Trophoblast cell (in vitro differentiated cells and primary cell): ENCODE measurements at regions not wholly inside any gene's neighbourhood (a gene's known extent, or its start where the extent isn't known, plus 50 kb on each side); places are given as distances from the start of the nearest gene placed in this dataset.

Experiments used
- DNase-seq, 2 donors: peaks; one replicate each; pipeline ENCODE4 v3.0.0-alpha.2; 2016
- H2AFZ ChIP-seq: 2 replicates; pipeline ENCODE4 v1.6.1; 2013; ENCODE audit warnings: low read length, moderate library complexity, mild to moderate bottlenecking; ENCODE audit not compliant: insufficient read depth, poor library complexity
- H2AK5ac ChIP-seq: 2 replicates; pipeline ENCODE4 v1.6.1; 2013; ENCODE audit warnings: mild to moderate bottlenecking, low read length
- H2BK120ac ChIP-seq: 2 replicates; pipeline ENCODE4 v1.6.1; 2013; ENCODE audit warnings: low read length, mild to moderate bottlenecking, moderate library complexity; ENCODE audit not compliant: insufficient read depth, poor library complexity
- H2BK12ac ChIP-seq: 2 replicates; pipeline ENCODE4 v1.6.1; 2013; ENCODE audit warnings: mild to moderate bottlenecking, low read length, moderate library complexity
- H2BK5ac ChIP-seq: 2 replicates; pipeline ENCODE4 v1.6.1; 2013; ENCODE audit warnings: low read length, low read depth, moderate library complexity, mild to moderate bottlenecking; ENCODE audit not compliant: poor library complexity
- H3K14ac ChIP-seq: 2 replicates; pipeline ENCODE4 v1.6.1; 2013; ENCODE audit warnings: mild to moderate bottlenecking, low read length
- H3K18ac ChIP-seq: 2 replicates; pipeline ENCODE4 v1.6.1; 2013; ENCODE audit warnings: mild to moderate bottlenecking, low read length
- H3K23ac ChIP-seq: 2 replicates; pipeline ENCODE4 v1.6.1; 2013; ENCODE audit warnings: low read length
- H3K27ac ChIP-seq: 2 replicates; pipeline ENCODE4 v1.5.1; 2013; ENCODE audit warnings: low read depth, mild to moderate bottlenecking, inconsistent platforms, low read length, moderate library complexity
- H3K27me3 ChIP-seq: 2 replicates; pipeline ENCODE4 v1.6.1; 2013; ENCODE audit warnings: inconsistent platforms, mild to moderate bottlenecking, low read length, moderate library complexity; ENCODE audit not compliant: insufficient read depth
- H3K36me3 ChIP-seq, 2 experiments: 1 replicate in 1 of 2; 2 replicates in 1 of 2; pipeline ENCODE4 v1.6.1; 2013; ENCODE audit warnings: low read length in 2 of 2, mild to moderate bottlenecking in 2 of 2, moderate library complexity in 1 of 2; ENCODE audit not compliant: insufficient read depth in 2 of 2, control insufficient read depth in 1 of 2
- H3K4ac ChIP-seq: 2 replicates; pipeline ENCODE4 v1.6.1; 2013; ENCODE audit warnings: low read depth, mild to moderate bottlenecking, low read length, moderate library complexity
- H3K4me1 ChIP-seq, 2 experiments: 1 replicate in 1 of 2; 2 replicates in 1 of 2; pipeline ENCODE4 v1.6.1; 2013; ENCODE audit warnings: low read length in 2 of 2, mild to moderate bottlenecking in 2 of 2, moderate library complexity in 1 of 2; ENCODE audit not compliant: insufficient read depth in 2 of 2, control insufficient read depth in 1 of 2
- H3K4me2 ChIP-seq: 2 replicates; pipeline ENCODE4 v1.6.1; 2013; ENCODE audit warnings: inconsistent platforms, mild to moderate bottlenecking, low read length, moderate library complexity
- H3K4me3 ChIP-seq: 2 replicates; pipeline ENCODE4 v1.5.1; 2013; ENCODE audit warnings: mild to moderate bottlenecking, low read depth, low read length, inconsistent platforms
- H3K79me1 ChIP-seq: one replicate; pipeline ENCODE4 v1.6.1; 2013; ENCODE audit warnings: low read length
- H3K79me2 ChIP-seq: 2 replicates; pipeline ENCODE4 v1.6.1; 2013; ENCODE audit warnings: low read length, mild to moderate bottlenecking; ENCODE audit not compliant: control insufficient read depth, insufficient read depth, poor library complexity
- H3K9ac ChIP-seq: 2 replicates; pipeline ENCODE4 v1.6.1; 2013; ENCODE audit warnings: mild to moderate bottlenecking, low read length
- H3K9me3 ChIP-seq: 2 replicates; pipeline ENCODE4 v1.6.1; 2013; ENCODE audit warnings: low read depth, mild to moderate bottlenecking, control low read depth, inconsistent platforms, low read length; ENCODE audit not compliant: insufficient read depth
- H4K12ac ChIP-seq: 2 replicates; pipeline ENCODE4 v1.6.1; 2013; ENCODE audit warnings: low read depth, mild to moderate bottlenecking, low read length, moderate library complexity
- H4K8ac ChIP-seq: 2 replicates; pipeline ENCODE4 v1.6.1; 2013; ENCODE audit warnings: low read depth, mild to moderate bottlenecking, low read length, moderate library complexity
- H4K91ac ChIP-seq: one replicate; pipeline ENCODE4 v1.6.1; 2013; ENCODE audit warnings: low read depth, mild to moderate bottlenecking, low read length, moderate library complexity
- whole genome bisulfite sequencing: extraction: QIAGEN DNeasy Blood & Tissue Kit; methylation state at CpG from one replicate; pipeline ENCODE4 v1.1.7; 2013; ENCODE audit warnings: missing lambda C conversion rate; ENCODE audit not compliant: insufficient read length, insufficient coverage; ENCODE audit errors: extremely low coverage; 5-methylcytosine and 5-hydroxymethylcytosine counted together

GRCh38 chr2:205857520-205858237 is 175.4 kb downstream of the NRP2 start:
- no peak overlapping the region for H3K4me2 ChIP-seq
- no peak overlapping the region for H4K91ac ChIP-seq
- H3K9ac ChIP-seq, result no peak overlapping the region
- H3K14ac ChIP-seq, result no peak overlapping the region
- H3K9me3 ChIP-seq, result no peaks in the 10 kb centered on the region
- no peak for DNase-seq
- H3K79me2 ChIP-seq, result no peaks in the 10 kb centered on the region
- H3K23ac ChIP-seq, result no peak overlapping the region
- no peak overlapping the region for H4K12ac ChIP-seq
- H3K4me3 ChIP-seq, result no peak overlapping the region
- no peak overlapping the region for H2BK5ac ChIP-seq
- no peak overlapping the region for H3K18ac ChIP-seq
- H3K79me1 ChIP-seq, result no peaks in the 10 kb centered on the region
- no peaks in the 10 kb centered on the region for H3K36me3 ChIP-seq
- no peaks in the 10 kb centered on the region for H3K27me3 ChIP-seq
- H2AFZ ChIP-seq, result no peak overlapping the region
- peaks cover 4 to 7% of the 10 kb centered on the region in 2 experiments for H3K4me1 ChIP-seq
- no peak overlapping the region for H3K27ac ChIP-seq
- WGBS, result no CpG with 5 or more reads among the region's 13 CpGs
- H2BK12ac ChIP-seq, result no peak overlapping the region
- H2AK5ac ChIP-seq, result no peak overlapping the region
- no peak overlapping the region for H4K8ac ChIP-seq
- H3K4ac ChIP-seq, result no peak overlapping the region
- H2BK120ac ChIP-seq, result no peak overlapping the region

GRCh38 chr2:205852457-205852856 is 170.2 kb downstream of the NRP2 start:
- Histone ChIP-seq H2BK5ac (no peak overlapping the region), H2BK120ac (no peak overlapping the region), H3K9me3 (no peaks in the 10 kb centered on the region), H3K36me3 (no peaks in the 10 kb centered on the region), H3K14ac (peak overlapping the region; percentile 25), H2AK5ac (peak overlapping the region; percentile 18), H3K9ac (no peak overlapping the region), H3K4ac (no peak overlapping the region), H4K12ac (no peak overlapping the region), H3K4me1 (peaks cover 18 to 25% of the 10 kb centered on the region in 2 experiments), H3K23ac (no peak overlapping the region), H3K4me3 (no peak overlapping the region), H3K27ac (no peak overlapping the region), H4K8ac (no peak overlapping the region), H3K18ac (peak overlapping the region; percentile 35), H4K91ac (no peak overlapping the region), H2BK12ac (peak overlapping the region; percentile 65), H3K4me2 (no peak overlapping the region), H2AFZ (no peak overlapping the region), H3K79me2 (peaks cover 3% of the 10 kb centered on the region), H3K27me3 (no peaks in the 10 kb centered on the region), H3K79me1 (peaks cover 14% of the 10 kb centered on the region)
- DNase-seq, result no peak
- no CpG with 5 or more reads among the region's 3 CpGs for whole genome bisulfite sequencing

GRCh38 chr2:205850611-205851010 is 168.3 kb downstream of the NRP2 start:
- Histone ChIP-seq H3K4me2 (peak overlapping the region; percentile 38), H4K12ac (no peak overlapping the region), H3K27ac (peak overlapping the region; percentile 69), H4K8ac (no peak overlapping the region), H3K9ac (no peak overlapping the region), H3K9me3 (no peaks in the 10 kb centered on the region), H3K79me1 (peaks cover 14% of the 10 kb centered on the region), H4K91ac (no peak overlapping the region), H3K23ac (no peak overlapping the region), H2AK5ac (no peak overlapping the region), H2BK5ac (peak overlapping the region; percentile 18), H2BK120ac (peak overlapping the region; percentile 68), H3K27me3 (no peaks in the 10 kb centered on the region), H2AFZ (no peak overlapping the region), H2BK12ac (peak overlapping the region; percentile 39), H3K4ac (no peak overlapping the region), H3K4me1 (peaks cover 18 to 25% of the 10 kb centered on the region in 2 experiments), H3K4me3 (no peak overlapping the region), H3K79me2 (peaks cover 3% of the 10 kb centered on the region), H3K14ac (no peak overlapping the region), H3K18ac (no peak overlapping the region), H3K36me3 (no peaks in the 10 kb centered on the region)
- no CpG with 5 or more reads among the region's 5 CpGs for WGBS
- DNase-seq, result peak; percentile 48 to 76

GRCh38 chr2:205850132-205850531 is 167.8 kb downstream of the NRP2 start:
- peaks cover 3% of the 10 kb centered on the region for H3K79me2 ChIP-seq
- no peak overlapping the region for H3K14ac ChIP-seq
- no peak overlapping the region for H2AFZ ChIP-seq
- H4K12ac ChIP-seq, result no peak overlapping the region
- peak overlapping the region; percentile 63 for H3K27ac ChIP-seq
- peak overlapping the region; percentile 68 for H2BK120ac ChIP-seq
- peak; percentile 72 to 78 for DNase-seq
- H4K91ac ChIP-seq, result no peak overlapping the region
- H3K18ac ChIP-seq, result no peak overlapping the region
- H3K23ac ChIP-seq, result no peak overlapping the region
- no peaks in the 10 kb centered on the region for H3K27me3 ChIP-seq
- no peaks in the 10 kb centered on the region for H3K9me3 ChIP-seq
- peaks cover 14% of the 10 kb centered on the region for H3K79me1 ChIP-seq
- no peak overlapping the region for H3K9ac ChIP-seq
- H2AK5ac ChIP-seq, result no peak overlapping the region
- H2BK5ac ChIP-seq, result peak overlapping the region; percentile 18
- H4K8ac ChIP-seq, result peak overlapping the region; percentile 5
- WGBS, result no CpG with 5 or more reads among the region's 5 CpGs
- peak overlapping the region; percentile 38 for H3K4me2 ChIP-seq
- H3K36me3 ChIP-seq, result no peaks in the 10 kb centered on the region
- H3K4me1 ChIP-seq, result peaks cover 18 to 25% of the 10 kb centered on the region in 2 experiments
- H3K4ac ChIP-seq, result no peak overlapping the region
- no peak overlapping the region for H3K4me3 ChIP-seq
- H2BK12ac ChIP-seq, result peak overlapping the region; percentile 39
